ENCODE measurements at regions not wholly inside any gene's neighbourhood (a gene's known extent, or its start where the extent isn't known, plus 50 kb on each side); places are given as distances from the start of the nearest gene placed in this dataset.

- no peak overlapping the region for H2BK5ac ChIP-seq (ENCODE audit: low read depth, low read length)
- no peak overlapping the region for H3K4me3 ChIP-seq (ENCODE audit: extremely low read depth in 1 of 4, insufficient read depth in 2 of 4, low read depth in 3 of 4, low read length in 4 of 4)
- H3K79me2 ChIP-seq (ENCODE audit: control insufficient read depth in 1 of 2, insufficient read depth in 2 of 2, low read length in 2 of 2), result no peaks in the 10 kb centered on the region
- H3K23me2 ChIP-seq (ENCODE audit: low read depth, low read length), result no peaks in the 10 kb centered on the region
- FAIRE-seq (no peak), DNase-seq (ENCODE audit: low read depth in 1 of 2, low spot score in 2 of 2) (no peak)
- H3K14ac ChIP-seq (ENCODE audit: insufficient read length), result no peak overlapping the region
- H3K56ac ChIP-seq (replicated peaks; ENCODE audit: insufficient read length, low read depth, low read length), result no peak overlapping the region
- no peaks in the 10 kb centered on the region for H3K79me1 ChIP-seq (ENCODE audit: low read depth, low read length)
- no peaks in the 10 kb centered on the region for H3K4me1 ChIP-seq (replicated peaks in 1 of 4; ENCODE audit: control insufficient read depth in 3 of 4, insufficient read depth in 4 of 4, low read length in 3 of 4)
- H3K9me3 ChIP-seq (ENCODE audit: insufficient read depth in 2 of 2, low read depth in 1 of 2, low read length in 1 of 2), result no peaks in the 10 kb centered on the region
- no peak overlapping the region for H3K23ac ChIP-seq (ENCODE audit: insufficient read length)
- no peak overlapping the region for H4K8ac ChIP-seq (ENCODE audit: extremely low read depth, insufficient read depth, low read length)
- H3K18ac ChIP-seq (ENCODE audit: extremely low read depth, low read length), result no peak overlapping the region
- H2AFZ ChIP-seq (ENCODE audit: low read length), result no peak overlapping the region
- H3K4me2 ChIP-seq (ENCODE audit: insufficient read depth in 1 of 2, low read depth in 2 of 2, low read length in 2 of 2), result no peak overlapping the region
- TF ChIP-seq SP2 (IDR thresholded peaks at IDR 0.05; ENCODE audit: low read length), result no peak
- TF ChIP-seq FOSL1 (IDR thresholded peaks at IDR 0.05; ENCODE audit: insufficient read depth, low read depth, low read length), result no peak
- no peak for TF ChIP-seq SRF (IDR thresholded peaks at IDR 0.05; ENCODE audit: low read depth, low read length)
- TF ChIP-seq KDM4A (IDR thresholded peaks at IDR 0.05; ENCODE audit: low read depth, low read length, severe bottlenecking), result no peak
- TF ChIP-seq RXRA (IDR thresholded peaks at IDR 0.05; ENCODE audit: insufficient read depth, low read depth, low read length), result no peak
- TF ChIP-seq EGR1 (IDR thresholded peaks at IDR 0.05; ENCODE audit: borderline replicate concordance, low read depth, low read length), result no peak
- no peak for TF ChIP-seq PHF8 (conservative IDR thresholded peaks at IDR 0.05; ENCODE audit: low read depth, low read length)
- CTCF ChIA-PET (ENCODE audit: partially characterized antibody), result no interaction called here
- no peak overlapping the region for H3K9ac ChIP-seq (replicated peaks in 1 of 4; ENCODE audit: extremely low read depth in 1 of 4, low read depth in 3 of 4, low read length in 3 of 4)
- no peaks in the 10 kb centered on the region for H4K20me1 ChIP-seq (replicated peaks in 1 of 2; ENCODE audit: control insufficient read depth in 1 of 2, insufficient read depth in 2 of 2, low read length in 2 of 2)
- no peak overlapping the region for H2BK15ac ChIP-seq (ENCODE audit: low read length)
- H4K91ac ChIP-seq (replicated peaks; ENCODE audit: insufficient read length, low read length), result no peak overlapping the region
- no peak overlapping the region for H2BK12ac ChIP-seq (ENCODE audit: low read depth, low read length)
- H4K5ac ChIP-seq (ENCODE audit: insufficient read length, low read depth, low read length), result no peak overlapping the region
- H3K27me3 ChIP-seq (replicated peaks in 1 of 4; ENCODE audit: control insufficient read depth in 3 of 4, extremely low read depth in 1 of 4, insufficient read depth in 3 of 4, low read length in 3 of 4), result no peaks in the 10 kb centered on the region
- H2AK5ac ChIP-seq (ENCODE audit: low read depth, low read length), result no peak overlapping the region
- H3K36me3 ChIP-seq (ENCODE audit: control insufficient read depth in 2 of 4, insufficient read depth in 4 of 4, low read length in 3 of 4), result no peaks in the 10 kb centered on the region
- no peak overlapping the region for H2BK120ac ChIP-seq (replicated peaks; ENCODE audit: low read depth, low read length)
- POLR2A ChIA-PET (ENCODE audit: partially characterized antibody), result no interaction called here
- WGBS, 2 experiments (ENCODE audit: extremely low coverage in 1 of 2, insufficient coverage in 1 of 2, insufficient read length in 1 of 2, insufficient replicate concordance in 2 of 2, low coverage in 1 of 2, low lambda C conversion rate in 2 of 2, missing lambda C conversion rate in 1 of 2), result 3% methylated on average over 1 of the region's 1 CpG; no CpG with 5 or more reads in 1 of the 2 experiments
- H2BK20ac ChIP-seq (ENCODE audit: low read length), result no peak overlapping the region
- no peak overlapping the region for H3K27ac ChIP-seq (ENCODE audit: low read depth, low read length)
- no peak overlapping the region for H3K4ac ChIP-seq (replicated peaks; ENCODE audit: insufficient read length, low read depth, low read length)
Observed at GRCh38 chr18:41064916-41065315, 890.1 kb upstream of the PIK3C3 start.

All from H1 (cell line).